Anterior cingulate cortex (tissue), 58 donors: ENCODE measurements at regions not wholly inside any gene's neighbourhood (a gene's known extent, or its start where the extent isn't known, plus 50 kb on each side); places are given as distances from the start of the nearest gene placed in this dataset.

Experiments used
- DNase-seq, 58 donors: peaks; one replicate each; lab custom pipeline; 2025; lab: John Stamatoyannopoulos, UW

DNA sequence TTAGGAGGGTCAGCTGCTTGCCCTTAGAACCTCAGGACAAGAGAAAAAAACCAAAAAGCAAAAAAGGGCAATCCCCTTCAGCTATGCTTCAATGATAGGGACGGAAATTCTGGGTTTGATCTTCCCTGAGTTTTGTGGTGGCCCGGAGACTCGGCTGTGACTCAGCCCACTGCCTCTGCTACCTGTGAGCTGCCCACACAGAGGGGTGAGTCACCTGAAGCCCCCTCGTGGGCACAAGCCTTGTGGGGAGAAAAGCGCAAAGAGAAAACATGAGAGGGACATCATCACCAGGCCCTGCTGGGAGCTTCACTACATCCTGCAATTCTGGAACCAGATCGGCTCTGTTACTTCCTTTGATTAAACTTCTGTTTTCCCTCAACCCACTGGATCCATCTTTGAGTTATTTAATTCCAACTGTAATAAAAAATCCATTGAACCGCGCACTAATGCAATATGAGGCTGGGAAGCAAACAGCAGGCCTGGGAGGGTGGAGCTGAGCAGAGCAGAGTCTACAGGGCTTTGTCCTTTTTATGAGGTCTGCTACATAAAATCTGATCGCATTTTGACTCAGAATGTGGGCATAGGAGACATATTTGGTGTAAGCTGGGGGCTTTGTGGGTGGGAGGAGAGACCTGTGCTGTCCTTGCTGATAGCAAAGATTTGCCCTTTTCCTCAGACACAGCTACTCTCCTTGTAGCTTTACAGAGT lies 58.7 kb upstream of the STUM start:
- no peak for DNase-seq

- no peak for DNase-seq
Measured at GRCh38 chr1:226490426-226490809, 58.1 kb upstream of the STUM start.

DNA sequence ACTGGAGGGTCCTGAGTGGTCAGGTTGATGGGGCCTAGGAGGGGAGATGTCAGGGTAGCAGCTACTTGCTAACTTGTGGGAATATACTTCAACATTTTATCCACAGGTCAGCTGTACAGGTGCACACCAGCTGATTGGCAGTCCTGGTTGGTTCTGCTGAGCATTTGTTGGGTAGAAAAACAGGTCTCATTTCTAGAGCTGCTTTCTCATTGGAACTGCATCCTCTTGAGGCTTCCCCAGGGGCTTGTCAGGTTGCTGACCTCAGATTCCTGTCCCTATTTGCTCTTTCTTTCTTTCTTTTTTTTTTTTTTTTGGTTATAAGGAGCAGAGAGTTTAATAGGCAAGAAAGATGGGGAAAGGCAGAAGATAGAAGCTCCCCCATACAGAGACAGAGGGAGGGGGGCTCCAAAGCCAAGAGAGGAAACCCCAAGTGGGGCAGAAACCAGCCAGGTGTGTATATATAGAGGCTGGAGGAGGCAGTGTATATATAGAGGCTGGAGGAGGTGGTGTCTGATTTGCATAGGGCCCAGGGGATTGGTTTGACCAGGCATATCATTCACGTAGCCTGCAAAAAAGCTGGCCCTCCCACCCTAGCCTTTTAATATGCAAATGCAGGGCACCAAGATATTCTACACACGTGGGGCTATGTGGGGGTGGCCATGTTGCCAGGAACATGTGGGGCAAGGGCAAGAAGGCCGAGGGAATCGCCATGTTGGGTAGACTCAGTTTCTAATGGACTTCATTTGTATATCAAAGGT lies 57.3 kb upstream of the STUM start:
- DNase-seq = no peak

- no peak for DNase-seq
Measured at GRCh38 chr1:226492426-226493137, 56.0 kb upstream of the STUM start.

GRCh38 chr1:226494092-226494609 lies 54.4 kb upstream of the STUM start:
- DNase-seq = no peak

DNA sequence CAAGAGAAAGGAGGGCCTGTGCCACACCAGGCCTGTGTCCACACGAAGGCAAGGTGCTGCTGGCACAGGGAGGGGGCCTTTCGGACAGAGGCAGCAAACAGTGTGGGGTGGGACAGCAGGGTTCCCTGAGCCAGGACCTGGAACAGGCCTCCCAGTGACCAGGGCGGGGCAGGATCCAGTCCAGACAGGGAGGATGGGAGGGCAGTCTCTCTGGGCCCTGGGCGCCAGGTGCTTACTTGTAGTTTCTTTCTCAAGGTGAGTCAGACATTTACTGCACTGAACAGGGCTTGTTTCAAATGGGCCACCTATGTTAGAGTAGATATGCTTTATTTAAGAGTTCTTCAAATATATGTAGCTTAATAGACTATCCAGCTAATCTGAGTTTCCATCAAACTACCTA lies 52.8 kb upstream of the STUM start:
- DNase-seq = no peak

- DNase-seq = peak in 7 of 58 donors; percentile 21 to 50 (median 31)
Measured at GRCh38 chr1:226496453-226497015, 52.0 kb upstream of the STUM start.

DNA sequence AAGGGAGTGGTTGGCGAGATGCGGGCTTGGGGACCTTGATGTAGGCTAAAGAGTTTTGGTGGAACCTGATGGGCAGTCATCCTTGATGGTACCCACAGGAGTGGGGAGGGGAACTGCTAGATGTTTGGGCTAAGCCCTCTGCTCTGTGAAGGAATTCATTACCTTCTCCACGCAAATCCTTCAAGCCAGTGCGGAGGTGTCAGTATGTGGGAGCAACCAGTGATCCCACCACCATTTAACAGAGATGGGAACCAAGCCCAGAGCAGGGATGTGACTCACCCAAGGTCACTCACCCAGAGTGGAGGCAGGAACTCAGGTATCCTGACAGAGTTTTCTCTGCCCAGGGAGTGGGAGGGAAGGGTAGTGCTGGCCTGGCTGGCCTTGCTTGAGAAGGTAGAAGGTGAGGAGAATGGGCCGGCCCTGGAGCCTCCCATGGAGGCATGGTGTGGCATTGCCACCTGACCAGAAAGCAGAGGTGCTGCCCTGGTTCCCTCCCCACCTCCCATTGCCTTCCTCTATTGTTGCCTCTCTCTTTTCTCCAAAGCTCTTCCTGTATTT lies 51.2 kb upstream of the STUM start:
- no peak for DNase-seq

- DNase-seq = peak in 45 of 58 donors; percentile 12 to 92 (median 61)
Measured at GRCh38 chr1:226497991-226498639, 50.4 kb upstream of the STUM start.

DNA sequence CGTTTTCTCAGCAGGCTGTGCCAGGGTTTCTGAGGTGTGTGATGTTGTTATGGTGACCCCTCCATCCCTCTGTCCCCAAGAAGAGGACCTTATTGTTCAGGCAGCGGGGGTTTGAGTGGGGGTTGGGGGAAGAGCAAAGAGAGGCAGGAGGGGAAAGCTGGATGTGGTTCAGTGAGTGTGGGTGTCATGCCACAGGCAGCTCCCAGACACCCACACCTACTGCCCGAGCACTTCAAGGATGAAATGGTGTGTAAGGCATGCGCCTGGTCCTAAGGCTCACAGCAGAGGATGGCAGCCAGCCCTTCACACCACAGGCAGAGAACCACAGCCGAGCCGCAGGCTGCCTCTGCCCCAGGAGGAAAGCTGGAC lies 49.9 kb upstream of the STUM start:
- DNase-seq = peak in 15 of 58 donors; percentile 7 to 80 (median 56)
